ENCODE measurements at regions not wholly inside any gene's neighbourhood (a gene's known extent, or its start where the extent isn't known, plus 50 kb on each side); places are given as distances from the start of the nearest gene placed in this dataset.

DNA sequence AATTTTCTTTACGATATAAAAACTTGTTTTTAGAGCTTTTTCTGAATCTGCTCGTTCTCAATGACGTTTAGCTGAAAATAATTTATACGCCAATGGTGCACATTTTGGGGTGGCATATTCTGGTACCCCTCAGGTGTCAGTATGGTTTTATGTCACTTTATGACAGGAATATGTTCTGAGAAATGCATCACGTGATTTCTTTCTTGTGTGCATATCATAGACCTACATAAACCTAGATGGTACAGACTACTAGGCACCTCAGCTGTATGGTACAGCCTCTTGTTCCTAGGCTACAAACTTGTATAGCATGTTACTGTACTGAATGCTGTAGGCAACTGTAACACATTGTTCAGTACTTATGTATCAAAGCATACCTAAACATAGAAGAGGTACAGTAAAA lies 68.2 kb downstream of the TMEM17 start:
- Histone ChIP-seq H3K9me3 (ENCODE audit: insufficient read depth, low read depth, low read length) (no peaks in the 10 kb centered on the region), H3K79me2 (ENCODE audit: insufficient read depth, low read length) (no peaks in the 10 kb centered on the region), H3K27me3 (ENCODE audit: insufficient read depth, low read length) (no peaks in the 10 kb centered on the region), H3K27ac (ENCODE audit: low read depth, low read length) (no peak overlapping the region), H2AFZ (ENCODE audit: low read depth, low read length) (no peak overlapping the region), H3K36me3 (ENCODE audit: insufficient read depth, low read length) (no peaks in the 10 kb centered on the region), H4K20me1 (ENCODE audit: insufficient read depth, low read length) (no peaks in the 10 kb centered on the region), H3K4me1 (ENCODE audit: insufficient read depth, low read length) (no peaks in the 10 kb centered on the region), H3K4me3 (ENCODE audit: insufficient read depth, low read depth, low read length) (no peak overlapping the region), H3K9ac (ENCODE audit: low read length) (no peak overlapping the region), H3K4me2 (ENCODE audit: low read length) (no peak overlapping the region)
- Mint-ChIP-seq H3K27me3 (ENCODE audit: low read depth, unreplicated experiment) (peaks cover 10% of the 10 kb centered on the region), H3K4me1 (ENCODE audit: low read depth, unreplicated experiment) (no peaks in the 10 kb centered on the region), H3K36me3 (ENCODE audit: low read depth, unreplicated experiment) (peaks cover 5% of the 10 kb centered on the region), H3K27ac (ENCODE audit: unreplicated experiment) (no peak overlapping the region), H3K9me3 (ENCODE audit: unreplicated experiment) (no peaks in the 10 kb centered on the region), H3K4me3 (ENCODE audit: unreplicated experiment) (no peak overlapping the region)
- TF ChIP-seq, protein P1, sequence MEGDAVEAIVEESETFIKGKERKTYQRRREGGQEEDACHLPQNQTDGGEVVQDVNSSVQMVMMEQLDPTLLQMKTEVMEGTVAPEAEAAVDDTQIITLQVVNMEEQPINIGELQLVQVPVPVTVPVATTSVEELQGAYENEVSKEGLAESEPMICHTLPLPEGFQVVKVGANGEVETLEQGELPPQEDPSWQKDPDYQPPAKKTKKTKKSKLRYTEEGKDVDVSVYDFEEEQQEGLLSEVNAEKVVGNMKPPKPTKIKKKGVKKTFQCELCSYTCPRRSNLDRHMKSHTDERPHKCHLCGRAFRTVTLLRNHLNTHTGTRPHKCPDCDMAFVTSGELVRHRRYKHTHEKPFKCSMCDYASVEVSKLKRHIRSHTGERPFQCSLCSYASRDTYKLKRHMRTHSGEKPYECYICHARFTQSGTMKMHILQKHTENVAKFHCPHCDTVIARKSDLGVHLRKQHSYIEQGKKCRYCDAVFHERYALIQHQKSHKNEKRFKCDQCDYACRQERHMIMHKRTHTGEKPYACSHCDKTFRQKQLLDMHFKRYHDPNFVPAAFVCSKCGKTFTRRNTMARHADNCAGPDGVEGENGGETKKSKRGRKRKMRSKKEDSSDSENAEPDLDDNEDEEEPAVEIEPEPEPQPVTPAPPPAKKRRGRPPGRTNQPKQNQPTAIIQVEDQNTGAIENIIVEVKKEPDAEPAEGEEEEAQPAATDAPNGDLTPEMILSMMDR (IDR thresholded peaks at IDR 0.05; ENCODE audit: insufficient read depth, low read depth, low read length): no peak
- TF ChIP-seq EZH2 (IDR thresholded peaks at IDR 0.05; ENCODE audit: insufficient read depth, low read length): no peak
- DNase-seq (ENCODE audit: low read depth) (no peak), FAIRE-seq (no peak)

DNA sequence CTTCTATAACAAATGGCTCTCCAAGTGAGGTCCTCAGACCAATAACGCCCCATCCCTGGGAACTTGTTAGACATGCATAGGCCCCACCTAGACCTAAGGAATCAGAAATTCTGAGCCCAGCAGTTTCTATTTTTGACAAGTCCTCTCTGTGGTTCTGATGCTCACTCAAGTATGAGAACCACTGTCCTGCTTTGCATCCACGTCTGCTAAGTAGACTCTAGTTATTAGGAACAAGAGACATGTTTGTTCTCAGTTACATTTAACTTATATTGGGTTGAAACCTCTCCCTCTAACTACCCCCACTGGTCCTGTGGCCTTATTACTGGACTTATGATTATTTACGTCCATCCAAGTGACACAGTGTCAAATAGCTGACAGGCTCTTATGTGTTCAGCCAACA lies 70.3 kb downstream of the TMEM17 start:
- FAIRE-seq: no peak
- H3K4me1 ChIP-seq (ENCODE audit: insufficient read depth, low read length): no peaks in the 10 kb centered on the region
- H3K79me2 ChIP-seq (ENCODE audit: insufficient read depth, low read length): no peaks in the 10 kb centered on the region
- DNase-seq (ENCODE audit: low read depth): no peak
- no peak overlapping the region for H3K27ac ChIP-seq (ENCODE audit: low read depth, low read length)
- Mint-ChIP-seq H3K27me3 (ENCODE audit: low read depth, unreplicated experiment) (peaks cover 14% of the 10 kb centered on the region), H3K36me3 (ENCODE audit: low read depth, unreplicated experiment) (peaks cover 7% of the 10 kb centered on the region), H3K27ac (ENCODE audit: unreplicated experiment) (no peak overlapping the region), H3K9me3 (ENCODE audit: unreplicated experiment) (no peaks in the 10 kb centered on the region), H3K4me1 (ENCODE audit: low read depth, unreplicated experiment) (no peaks in the 10 kb centered on the region), H3K4me3 (ENCODE audit: unreplicated experiment) (no peak overlapping the region)
- no peak overlapping the region for H3K4me2 ChIP-seq (ENCODE audit: low read length)
- H3K36me3 ChIP-seq (ENCODE audit: insufficient read depth, low read length): no peaks in the 10 kb centered on the region
- H3K4me3 ChIP-seq (ENCODE audit: insufficient read depth, low read depth, low read length): no peak overlapping the region
- no peaks in the 10 kb centered on the region for H3K9me3 ChIP-seq (ENCODE audit: insufficient read depth, low read depth, low read length)
- TF ChIP-seq EZH2 (IDR thresholded peaks at IDR 0.05; ENCODE audit: insufficient read depth, low read length): no peak
- TF ChIP-seq, protein P1 (IDR thresholded peaks at IDR 0.05; ENCODE audit: insufficient read depth, low read depth, low read length): no peak
- no peak overlapping the region for H2AFZ ChIP-seq (ENCODE audit: low read depth, low read length)
- no peak overlapping the region for H3K9ac ChIP-seq (ENCODE audit: low read length)
- H4K20me1 ChIP-seq (ENCODE audit: insufficient read depth, low read length): no peaks in the 10 kb centered on the region
- no peaks in the 10 kb centered on the region for H3K27me3 ChIP-seq (ENCODE audit: insufficient read depth, low read length)

DNA sequence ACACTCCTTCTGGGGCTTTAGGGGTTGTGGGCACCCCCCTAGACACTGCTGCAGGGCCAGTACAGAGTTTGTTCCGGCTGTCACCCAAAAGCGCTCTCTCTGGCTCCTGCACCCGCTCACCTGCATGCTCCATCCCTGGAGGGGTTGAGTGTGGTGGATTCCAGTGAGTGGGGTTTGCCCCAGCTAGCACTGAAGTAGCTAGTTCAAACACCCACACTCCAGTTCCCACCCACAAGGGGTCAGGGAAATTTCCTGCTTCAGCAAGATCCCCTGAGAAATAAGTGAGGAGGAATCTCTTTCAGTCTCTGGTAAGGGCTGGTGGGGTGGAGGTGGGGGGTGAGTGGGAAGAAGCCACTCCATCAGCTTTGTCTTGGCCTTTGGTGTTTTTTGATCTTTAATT lies 73.6 kb downstream of the TMEM17 start:
- no peak for DNase-seq (ENCODE audit: low read depth)
- no peak overlapping the region for H3K27ac ChIP-seq (ENCODE audit: low read depth, low read length)
- H3K36me3 Mint-ChIP-seq (ENCODE audit: low read depth, unreplicated experiment): peaks cover 4% of the 10 kb centered on the region
- H3K9me3 Mint-ChIP-seq (ENCODE audit: unreplicated experiment): no peaks in the 10 kb centered on the region
- H3K9ac ChIP-seq (ENCODE audit: low read length): no peak overlapping the region
- FAIRE-seq: no peak
- H3K36me3 ChIP-seq (ENCODE audit: insufficient read depth, low read length): no peaks in the 10 kb centered on the region
- H3K27ac Mint-ChIP-seq (ENCODE audit: unreplicated experiment): no peak overlapping the region
- no peaks in the 10 kb centered on the region for H3K79me2 ChIP-seq (ENCODE audit: insufficient read depth, low read length)
- H2AFZ ChIP-seq (ENCODE audit: low read depth, low read length): no peak overlapping the region
- no peak overlapping the region for H3K4me3 Mint-ChIP-seq (ENCODE audit: unreplicated experiment)
- no peaks in the 10 kb centered on the region for H3K9me3 ChIP-seq (ENCODE audit: insufficient read depth, low read depth, low read length)
- H3K4me2 ChIP-seq (ENCODE audit: low read length): no peak overlapping the region
- H3K27me3 Mint-ChIP-seq (ENCODE audit: low read depth, unreplicated experiment): peaks cover 9% of the 10 kb centered on the region
- H3K4me1 Mint-ChIP-seq (ENCODE audit: low read depth, unreplicated experiment): no peaks in the 10 kb centered on the region
- H3K27me3 ChIP-seq (ENCODE audit: insufficient read depth, low read length): no peaks in the 10 kb centered on the region
- H3K4me1 ChIP-seq (ENCODE audit: insufficient read depth, low read length): no peaks in the 10 kb centered on the region
- TF ChIP-seq, protein P1 (IDR thresholded peaks at IDR 0.05; ENCODE audit: insufficient read depth, low read depth, low read length): no peak
- TF ChIP-seq EZH2 (IDR thresholded peaks at IDR 0.05; ENCODE audit: insufficient read depth, low read length): no peak
- no peak overlapping the region for H3K4me3 ChIP-seq (ENCODE audit: insufficient read depth, low read depth, low read length)
- no peaks in the 10 kb centered on the region for H4K20me1 ChIP-seq (ENCODE audit: insufficient read depth, low read length)
